OCI-LY7 (cell line): ENCODE measurements at regions not wholly inside any gene's neighbourhood (a gene's known extent, or its start where the extent isn't known, plus 50 kb on each side); places are given as distances from the start of the nearest gene placed in this dataset.

Source experiments
- BruUV-seq: library from RNA; stranded (reverse); fragments of 400-500 nt; replicated peaks from 2 replicates; lab custom pipeline; 2021; lab: Mats Ljungman, UMichigan
- CTCF ChIA-PET: fragments of 300-600 bp; sonication (Branson Sonifier 250); formaldehyde crosslinking; loops from one replicate; lab custom pipeline; 2022; ENCODE audit warnings: antibody characterized with exemption; ENCODE audit not compliant: unreplicated experiment; lab: Charles Lee
- POLR2A ChIA-PET: fragments of 300-600 bp; sonication (Branson Sonifier 250); formaldehyde crosslinking; loops from one replicate; lab custom pipeline; 2022; ENCODE audit warnings: antibody characterized with exemption; lab: Charles Lee
- DNase-seq: peaks from one replicate; pipeline ENCODE4 v3.0.0-alpha.2; 2015; ENCODE audit warnings: low spot score
- H2AFZ ChIP-seq: fragments of 200-600 bp; sonication (generic), shearing (Covaris generic); 2 replicates; pipeline ENCODE4 v1.6.1; 2014; ENCODE audit warnings: mild to moderate bottlenecking, antibody characterized with exemption, low read length, moderate library complexity
- H3K27ac ChIP-seq: fragments of 200-600 bp; sonication (generic); 2 replicates; pipeline ENCODE4 v1.5.1; 2014; ENCODE audit warnings: mixed run types, low read depth, mild to moderate bottlenecking, moderate library complexity, low read length, inconsistent platforms; ENCODE audit not compliant: poor library complexity, severe bottlenecking
- H3K36me3 ChIP-seq: fragments of 200-600 bp; sonication (generic); 2 replicates; pipeline ENCODE4 v1.6.1; 2014; ENCODE audit warnings: mild to moderate bottlenecking, antibody characterized with exemption, low read length, moderate library complexity, mixed read lengths; ENCODE audit not compliant: insufficient read depth
- H3K4me1 ChIP-seq: fragments of 200-600 bp; sonication (generic); 2 replicates; pipeline ENCODE4 v1.5.1; 2014; ENCODE audit warnings: mild to moderate bottlenecking, low read length; ENCODE audit not compliant: insufficient read depth, poor library complexity, severe bottlenecking
- H3K4me2 ChIP-seq: fragments of 200-600 bp; sonication (generic); 2 replicates; pipeline ENCODE4 v1.6.1; 2014; ENCODE audit warnings: mild to moderate bottlenecking, low read length
- H3K4me3 ChIP-seq: fragments of 200-600 bp; sonication (generic); 2 replicates; pipeline ENCODE4 v1.5.1; 2014; ENCODE audit warnings: mild to moderate bottlenecking, low read depth, low read length; ENCODE audit not compliant: poor library complexity, severe bottlenecking
- H3K79me2 ChIP-seq: fragments of 200-600 bp; sonication (generic); 2 replicates; pipeline ENCODE4 v1.6.1; 2016; ENCODE audit warnings: low read depth, mild to moderate bottlenecking, low read length, moderate library complexity, mixed read lengths; ENCODE audit not compliant: insufficient read depth
- H3K9me2 ChIP-seq: fragments of 200-600 bp; sonication (generic); 2 replicates; pipeline ENCODE4 v1.6.1; 2016; ENCODE audit warnings: mild to moderate bottlenecking, low read length, mixed read lengths; ENCODE audit not compliant: insufficient read depth
- H3K9me3 ChIP-seq: fragments of 200-600 bp; sonication (generic); 2 replicates; pipeline ENCODE4 v1.6.1; 2014; ENCODE audit warnings: mild to moderate bottlenecking, mixed run types, low read length, mixed read lengths
- H4K20me1 ChIP-seq: fragments of 200-600 bp; sonication (generic); 2 replicates; pipeline ENCODE4 v1.6.1; 2014; ENCODE audit warnings: mild to moderate bottlenecking, antibody characterized with exemption, low read length, moderate library complexity, mixed read lengths; ENCODE audit not compliant: insufficient read depth
- EZH2phosphoT487 ChIP-seq: fragments of 200-600 bp; sonication (generic); IDR thresholded peaks from 2 replicates; pipeline ENCODE4 v1.6.1; 2018; ENCODE audit warnings: low read depth, borderline replicate concordance, mild to moderate bottlenecking, mixed run types, antibody characterized with exemption, low read length, moderate library complexity, mixed read lengths
- intact Hi-C: fragments of 100-400 bp; cut with micrococcal nuclease; formaldehyde crosslinking; loops from one replicate; pipeline ENCODE4 v1.10.0; 2022; ENCODE audit not compliant: unreplicated experiment
- TF ChIP-seq, protein P1 (sequence below): fragments of 200-600 bp; sonication (generic); conservative IDR thresholded peaks from 2 replicates; pipeline ENCODE4 v1.5.1; 2014; ENCODE audit warnings: mild to moderate bottlenecking, antibody characterized with exemption, low read length, moderate library complexity, mixed read lengths

DNA sequence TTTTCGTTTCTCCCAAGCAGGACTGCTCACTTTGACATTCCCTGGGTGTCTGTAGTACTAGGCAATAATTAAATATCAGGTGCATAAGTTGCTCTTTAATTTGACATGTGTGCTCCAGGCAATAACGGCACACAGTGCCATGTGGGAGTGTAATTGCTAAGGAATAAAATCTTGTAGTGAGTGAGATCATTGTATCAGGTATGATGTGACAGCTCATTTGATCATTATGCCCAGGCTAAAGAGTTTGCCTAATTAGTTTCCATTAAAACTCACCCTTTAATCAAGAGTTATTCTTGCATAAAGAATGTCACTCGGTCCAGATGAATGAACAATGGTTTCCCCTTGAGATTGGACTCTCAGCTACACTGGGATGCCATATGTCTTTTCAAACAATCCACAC lies 220.0 kb downstream of the INSC start:
- Histone ChIP-seq H3K4me2 (no peak overlapping the region), H3K79me2 (no peaks in the 10 kb centered on the region), H3K4me3 (no peak overlapping the region), H3K27ac (no peak overlapping the region), H3K4me1 (no peaks in the 10 kb centered on the region), H3K9me2 (no peaks in the 10 kb centered on the region), H3K9me3 (no peaks in the 10 kb centered on the region), H3K36me3 (no peaks in the 10 kb centered on the region), H2AFZ (no peak overlapping the region), H4K20me1 (no peaks in the 10 kb centered on the region)
- TF ChIP-seq, protein P1, sequence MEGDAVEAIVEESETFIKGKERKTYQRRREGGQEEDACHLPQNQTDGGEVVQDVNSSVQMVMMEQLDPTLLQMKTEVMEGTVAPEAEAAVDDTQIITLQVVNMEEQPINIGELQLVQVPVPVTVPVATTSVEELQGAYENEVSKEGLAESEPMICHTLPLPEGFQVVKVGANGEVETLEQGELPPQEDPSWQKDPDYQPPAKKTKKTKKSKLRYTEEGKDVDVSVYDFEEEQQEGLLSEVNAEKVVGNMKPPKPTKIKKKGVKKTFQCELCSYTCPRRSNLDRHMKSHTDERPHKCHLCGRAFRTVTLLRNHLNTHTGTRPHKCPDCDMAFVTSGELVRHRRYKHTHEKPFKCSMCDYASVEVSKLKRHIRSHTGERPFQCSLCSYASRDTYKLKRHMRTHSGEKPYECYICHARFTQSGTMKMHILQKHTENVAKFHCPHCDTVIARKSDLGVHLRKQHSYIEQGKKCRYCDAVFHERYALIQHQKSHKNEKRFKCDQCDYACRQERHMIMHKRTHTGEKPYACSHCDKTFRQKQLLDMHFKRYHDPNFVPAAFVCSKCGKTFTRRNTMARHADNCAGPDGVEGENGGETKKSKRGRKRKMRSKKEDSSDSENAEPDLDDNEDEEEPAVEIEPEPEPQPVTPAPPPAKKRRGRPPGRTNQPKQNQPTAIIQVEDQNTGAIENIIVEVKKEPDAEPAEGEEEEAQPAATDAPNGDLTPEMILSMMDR: no peak
- no peak for TF ChIP-seq EZH2phosphoT487
- no peak for DNase-seq
- POLR2A ChIA-PET: interaction anchor here (0.6 to 0.8 kb wide), 2 partner anchors 636 to 1059 kb away, joined by 3 read pairs; no protein-coding TSS in a partner anchor
- intact Hi-C loops: no loop called here
- CTCF ChIA-PET: no interaction called here
- no TSS peak for BruUV-seq

DNA sequence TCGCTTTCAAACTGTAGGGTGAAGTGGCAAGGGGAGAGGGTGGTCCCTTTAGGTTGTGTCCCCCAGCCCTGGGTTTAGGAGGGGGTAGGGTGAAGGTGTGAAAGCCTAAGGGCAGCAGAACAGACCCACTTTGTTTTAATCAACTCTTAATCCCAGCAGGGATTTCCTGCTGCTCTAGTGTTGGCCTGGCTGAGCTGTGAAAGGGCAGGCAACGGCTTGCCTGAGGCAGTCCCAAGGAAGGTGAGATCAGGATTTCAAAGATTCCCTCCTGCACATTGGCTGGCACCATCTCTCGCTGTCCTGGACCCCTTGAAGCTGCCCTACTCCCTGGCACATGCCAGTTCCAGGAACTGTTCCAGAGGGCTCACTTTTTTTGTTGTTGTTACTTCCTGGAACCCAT lies 221.3 kb downstream of the INSC start:
- POLR2A ChIA-PET: no interaction called here
- no peaks in the 10 kb centered on the region for H3K36me3 ChIP-seq

DNA sequence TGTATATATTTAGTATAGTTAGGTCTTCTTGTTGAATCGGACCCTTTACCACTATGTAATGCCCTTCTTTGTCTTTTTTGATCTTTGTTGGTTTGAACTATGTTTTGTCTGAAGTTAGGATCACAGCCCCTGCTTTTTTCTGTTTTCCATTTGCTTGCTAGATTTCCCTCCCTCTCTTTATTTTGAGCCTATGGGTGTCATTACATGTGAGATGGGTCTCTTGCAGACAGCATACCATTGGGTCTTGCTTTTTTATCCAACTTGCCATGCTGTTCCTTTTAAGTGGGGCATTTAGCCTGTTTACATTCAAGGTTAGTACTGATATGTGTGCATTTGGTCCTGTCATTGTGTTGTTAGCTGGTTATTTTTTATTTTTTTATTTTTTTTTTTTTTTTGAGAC lies 224.6 kb downstream of the INSC start:
- H2AFZ ChIP-seq: no peak overlapping the region
- POLR2A ChIA-PET: no interaction called here
- no peak overlapping the region for H3K4me2 ChIP-seq
- no peak for DNase-seq
- no peaks in the 10 kb centered on the region for H3K9me3 ChIP-seq
- intact Hi-C loops: no loop called here
- no TSS peak for BruUV-seq
- no peak overlapping the region for H3K4me3 ChIP-seq
- no peaks in the 10 kb centered on the region for H3K9me2 ChIP-seq
- no peaks in the 10 kb centered on the region for H4K20me1 ChIP-seq
- no peak for TF ChIP-seq EZH2phosphoT487
- TF ChIP-seq, protein P1: no peak
- H3K27ac ChIP-seq: no peak overlapping the region
- H3K4me1 ChIP-seq: no peaks in the 10 kb centered on the region
- H3K79me2 ChIP-seq: no peaks in the 10 kb centered on the region
- H3K36me3 ChIP-seq: no peaks in the 10 kb centered on the region
- CTCF ChIA-PET: no interaction called here

More for the DNA sequence above, 221.3 kb downstream of the INSC start:
- no peaks in the 10 kb centered on the region for H3K4me1 ChIP-seq
- BruUV-seq: no TSS peak
- H3K27ac ChIP-seq: no peak overlapping the region
- TF ChIP-seq, protein P1: no peak
- TF ChIP-seq EZH2phosphoT487: no peak
- H4K20me1 ChIP-seq: no peaks in the 10 kb centered on the region
- H3K4me2 ChIP-seq: no peak overlapping the region
- no peak for DNase-seq
- H3K9me2 ChIP-seq: no peaks in the 10 kb centered on the region
- H3K79me2 ChIP-seq: no peaks in the 10 kb centered on the region
- H3K9me3 ChIP-seq: no peaks in the 10 kb centered on the region
- CTCF ChIA-PET: no interaction called here
- H3K4me3 ChIP-seq: no peak overlapping the region
- intact Hi-C loops: no loop called here
- no peak overlapping the region for H2AFZ ChIP-seq
